IMR-90 (cell line): ENCODE measurements at regions not wholly inside any gene's neighbourhood (a gene's known extent, or its start where the extent isn't known, plus 50 kb on each side); places are given as distances from the start of the nearest gene placed in this dataset.

Experiments
- ATAC-seq: fragments of 200-7000 bp; cut with Tn5 transposase; 2 replicates; pipeline ENCODE4 v1.9.1; 2020; ENCODE audit warnings: low read depth, mild to moderate bottlenecking, moderate library complexity
- BruUV-seq: library from RNA; stranded (reverse); fragments of 400-500 nt; replicated peaks from 2 replicates; lab custom pipeline; 2021; lab: Mats Ljungman, UMichigan
- CTCF ChIA-PET: fragments of 300-600 bp; formaldehyde crosslinking; extraction: SDS; loops from one replicate; lab custom pipeline; 2021; ENCODE audit warnings: antibody characterized with exemption; lab: Yijun Ruan, JAX
- POLR2A ChIA-PET: fragments of 300-600 bp; sonication (Branson Sonifier 250); formaldehyde crosslinking; loops from one replicate; lab custom pipeline; 2022; ENCODE audit warnings: antibody characterized with exemption; ENCODE audit not compliant: unreplicated experiment; lab: Charles Lee
- DNase-seq: peaks from one replicate; pipeline ENCODE4 v3.0.0; 2013
- H2AFZ ChIP-seq: replicated peaks from 2 replicates; pipeline ENCODE3; 2013; ENCODE audit warnings: low read length, mild to moderate bottlenecking; ENCODE audit not compliant: poor library complexity
- H2AK5ac ChIP-seq: 2 replicates; pipeline ENCODE4 v1.6.1; 2013; ENCODE audit warnings: low read depth, low read length, inconsistent platforms
- H2AK9ac ChIP-seq: replicated peaks from 2 replicates; pipeline ENCODE3; 2013; ENCODE audit warnings: mild to moderate bottlenecking, low read depth, low read length, moderate library complexity; ENCODE audit not compliant: poor library complexity
- H2BK120ac ChIP-seq: 2 replicates; pipeline ENCODE4 v1.6.1; 2013; ENCODE audit warnings: low read depth, low read length, inconsistent platforms
- H2BK15ac ChIP-seq: 3 replicates; pipeline ENCODE4 v1.6.1; 2013; ENCODE audit warnings: low read depth, low read length, inconsistent platforms
- H2BK20ac ChIP-seq: 2 replicates; pipeline ENCODE4 v1.6.1; 2013; ENCODE audit warnings: low read depth, mild to moderate bottlenecking, inconsistent platforms, low read length, moderate library complexity
- H2BK5ac ChIP-seq: 2 replicates; pipeline ENCODE4 v1.6.1; 2013; ENCODE audit warnings: mild to moderate bottlenecking, low read depth, low read length, inconsistent platforms; ENCODE audit not compliant: poor library complexity, severe bottlenecking
- H3K14ac ChIP-seq: replicated peaks from 2 replicates; pipeline ENCODE4 v1.6.1; 2013; ENCODE audit warnings: low read depth, low read length, inconsistent platforms
- H3K18ac ChIP-seq: 2 replicates; pipeline ENCODE4 v1.6.1; 2013; ENCODE audit warnings: low read depth, low read length, control low read depth
- H3K23ac ChIP-seq: 2 replicates; pipeline ENCODE4 v1.6.1; 2013; ENCODE audit warnings: low read depth, low read length, inconsistent platforms
- H3K27ac ChIP-seq: 2 replicates; pipeline ENCODE4 v1.5.1; 2013; ENCODE audit warnings: mild to moderate bottlenecking, control low read depth, low read length; ENCODE audit not compliant: insufficient read depth
- H3K27me3 ChIP-seq: 2 replicates; pipeline ENCODE4 v1.6.1; 2013; ENCODE audit warnings: low read length; ENCODE audit not compliant: control insufficient read depth, insufficient read depth
- H3K36me3 ChIP-seq: 2 replicates; pipeline ENCODE4 v1.6.1; 2013; ENCODE audit warnings: low read length, mixed read lengths; ENCODE audit not compliant: control insufficient read depth, insufficient read depth
- H3K4ac ChIP-seq: 2 replicates; pipeline ENCODE4 v1.6.1; 2013; ENCODE audit warnings: low read depth, low read length, inconsistent platforms
- H3K4me1 ChIP-seq: 2 replicates; pipeline ENCODE4 v1.6.1; 2013; ENCODE audit warnings: low read length, mixed read lengths; ENCODE audit not compliant: control insufficient read depth, insufficient read depth
- H3K4me2 ChIP-seq: 2 replicates; pipeline ENCODE4 v1.6.1; 2013; ENCODE audit warnings: low read depth, mild to moderate bottlenecking, control low read depth, low read length, moderate library complexity
- H3K4me3 ChIP-seq: 2 replicates; pipeline ENCODE4 v1.5.1; 2013; ENCODE audit warnings: low read depth, mild to moderate bottlenecking, control low read depth, low read length, moderate library complexity; ENCODE audit not compliant: insufficient read depth
- H3K56ac ChIP-seq: 2 replicates; pipeline ENCODE4 v1.6.1; 2013; ENCODE audit warnings: low read length, inconsistent platforms; ENCODE audit not compliant: insufficient read depth; ENCODE audit errors: extremely low read depth
- H3K79me1 ChIP-seq, 2 experiments: 2 replicates each; pipeline ENCODE4 v1.6.1; 2013; ENCODE audit warnings: low read length in 2 of 2, inconsistent platforms in 1 of 2, low read depth in 1 of 2
- H3K9ac ChIP-seq: 2 replicates; pipeline ENCODE4 v1.6.1; 2013; ENCODE audit warnings: low read depth, low read length, control low read depth
- H3K9me1 ChIP-seq: 2 replicates; pipeline ENCODE4 v1.6.1; 2013; ENCODE audit warnings: low read length, inconsistent platforms; ENCODE audit not compliant: insufficient read depth
- H3K9me3 ChIP-seq: 2 replicates; pipeline ENCODE4 v1.6.1; 2013; ENCODE audit warnings: low read length; ENCODE audit not compliant: control insufficient read depth, insufficient read depth
- H4K20me1 ChIP-seq: 2 replicates; pipeline ENCODE4 v1.6.1; 2013; ENCODE audit warnings: low read length, inconsistent platforms; ENCODE audit not compliant: insufficient read depth
- H4K5ac ChIP-seq: 2 replicates; pipeline ENCODE4 v1.6.1; 2013; ENCODE audit warnings: mild to moderate bottlenecking, low read depth, low read length, control low read depth
- H4K8ac ChIP-seq, 2 experiments: 2 replicates each; pipeline ENCODE4 v1.6.1; 2013; ENCODE audit warnings: low read depth in 2 of 2, low read length in 2 of 2, control low read depth in 1 of 2, inconsistent platforms in 1 of 2
- H4K91ac ChIP-seq: 2 replicates; pipeline ENCODE4 v1.6.1; 2013; ENCODE audit warnings: low read depth, low read length, inconsistent platforms; ENCODE audit not compliant: insufficient read depth
- CEBPB ChIP-seq: IDR thresholded peaks from 2 replicates; pipeline ENCODE4 v1.6.1; 2012; ENCODE audit warnings: low read depth, low read length, improper control_type of control experiment
- RFX5 ChIP-seq: IDR thresholded peaks from 2 replicates; pipeline ENCODE4 v1.8.0; 2012; ENCODE audit warnings: low read depth, mild to moderate bottlenecking, low read length, moderate library complexity
- SMC3 ChIP-seq: fragments of 150-350 bp; IDR thresholded peaks from 2 replicates; pipeline ENCODE4 v1.6.1; 2016; ENCODE audit warnings: low read depth, mild to moderate bottlenecking, antibody characterized with exemption, low read length, moderate library complexity
- USF2 ChIP-seq: fragments of 150-350 bp; IDR thresholded peaks from 2 replicates; pipeline ENCODE4 v1.6.1; 2017; ENCODE audit warnings: mild to moderate bottlenecking, antibody characterized with exemption, low read length, low read depth
- WGBS, 2 experiments: methylation state at CpG; one replicate each; pipeline versions ENCODE4 v1.1.5 to v1.1.7; 2013; ENCODE audit warnings: missing lambda C conversion rate in 2 of 2; ENCODE audit not compliant: insufficient read length in 1 of 2; ENCODE audit errors: extremely low coverage in 2 of 2; 5-methylcytosine and 5-hydroxymethylcytosine counted together
- dilution Hi-C: fragments of 300-500 bp; cut with HindIII; formaldehyde crosslinking; loops from one replicate; pipeline ENCODE4 v1.14.3; 2018; ENCODE audit warnings: low sequenced_read_pairs; ENCODE audit not compliant: unreplicated experiment
- in situ Hi-C: fragments of 300-500 bp; cut with MboI; formaldehyde crosslinking; loops from 3 replicates; pipeline ENCODE4 v1.14.3; 2019; ENCODE audit warnings: low sequenced_read_pairs, inconsistent platforms, mixed read lengths
- intact Hi-C: fragments of 100-400 bp; cut with micrococcal nuclease; formaldehyde crosslinking; loops from 2 replicates; pipeline ENCODE4 v1.10.0; 2022

GRCh38 chr1:31122741-31123140, 57.2 kb upstream of the PUM1 start:
- no peaks in the 10 kb centered on the region for H3K36me3 ChIP-seq
- intact Hi-C loops (no loop called here), dilution Hi-C loops (no loop called here), in situ Hi-C loops (no loop called here)
- no peaks in the 10 kb centered on the region for H3K9me1 ChIP-seq
- H2BK15ac ChIP-seq, result no peak overlapping the region
- H3K4me1 ChIP-seq, result peaks cover 2% of the 10 kb centered on the region; the same call in 1 of the 2 replicates
- H3K4me2 ChIP-seq, result no peak overlapping the region
- H3K4me3 ChIP-seq, result no peak overlapping the region
- ATAC-seq (peak; percentile 81), DNase-seq (peak; percentile 54)
- BruUV-seq, result no TSS peak
- H2AK9ac ChIP-seq, result no peak overlapping the region
- H2BK20ac ChIP-seq, result no peak overlapping the region
- H3K14ac ChIP-seq, result no peak overlapping the region
- no peak overlapping the region; the same call in 1 of the 2 replicates for H3K18ac ChIP-seq
- H3K4ac ChIP-seq, result no peak overlapping the region
- no peak overlapping the region for H4K91ac ChIP-seq
- no peak overlapping the region for H3K56ac ChIP-seq
- no peak overlapping the region for H4K8ac ChIP-seq
- WGBS, 2 experiments, result 0% methylated on average over 1 of the region's 8 CpGs; no CpG with 5 or more reads in 1 of the 2 experiments
- no peak overlapping the region for H2AK5ac ChIP-seq
- H3K27me3 ChIP-seq, result peaks cover 6% of the 10 kb centered on the region
- TF ChIP-seq RFX5 (no peak), SMC3 (no peak), USF2 (no peak), CEBPB (peak; percentile 71)
- no peaks in the 10 kb centered on the region for H3K79me1 ChIP-seq
- no peak overlapping the region for H2BK120ac ChIP-seq
- H3K27ac ChIP-seq, result peak overlapping the region; percentile 27; the same call in 1 of the 2 replicates
- H2AFZ ChIP-seq, result no peak overlapping the region
- ChIA-PET CTCF (interaction anchor here (1.0 to 1.1 kb wide), 2 partner anchors 23 to 84 kb away, joined by 3 to 4 read pairs; no protein-coding TSS in a partner anchor), POLR2A (no interaction called here)
- no peaks in the 10 kb centered on the region for H4K20me1 ChIP-seq
- no peaks in the 10 kb centered on the region for H3K9me3 ChIP-seq
- H3K9ac ChIP-seq, result no peak overlapping the region
- H3K23ac ChIP-seq, result no peak overlapping the region
- no peak overlapping the region for H2BK5ac ChIP-seq
- no peak overlapping the region for H4K5ac ChIP-seq
